Neural crest cell (in vitro differentiated cells): ENCODE measurements at regions not wholly inside any gene's neighbourhood (a gene's known extent, or its start where the extent isn't known, plus 50 kb on each side); places are given as distances from the start of the nearest gene placed in this dataset.

Source experiments
- DNase-seq: peaks from one replicate; pipeline ENCODE4 v3.0.0; 2021; ENCODE audit warnings: low read depth, mixed read lengths, low spot score
- H3K27ac Mint-ChIP-seq: one replicate; pipeline ENCODE4 v1.8.0; 2021; ENCODE audit warnings: mild to moderate bottlenecking, mixed read lengths; ENCODE audit not compliant: unreplicated experiment
- H3K27me3 Mint-ChIP-seq: 2 replicates; pipeline ENCODE4 v1.8.0; 2021; ENCODE audit warnings: low read depth, mild to moderate bottlenecking, mixed read lengths
- H3K36me3 Mint-ChIP-seq: 2 replicates; pipeline ENCODE4 v1.8.0; 2021; ENCODE audit warnings: low read depth, mild to moderate bottlenecking, mixed read lengths
- H3K4me1 Mint-ChIP-seq: 2 replicates; pipeline ENCODE4 v1.8.0; 2021; ENCODE audit warnings: mixed read lengths
- H3K4me3 Mint-ChIP-seq: one replicate; pipeline ENCODE4 v1.8.0; 2021; ENCODE audit warnings: mild to moderate bottlenecking, mixed read lengths
- H3K9me3 Mint-ChIP-seq: 2 replicates; pipeline ENCODE4 v1.8.0; 2021; ENCODE audit warnings: mixed read lengths
- CTCF ChIP-seq: fragments of 200-600 bp; sonication (generic); conservative IDR thresholded peaks from 2 replicates; pipeline ENCODE4 v1.5.0; 2021; ENCODE audit warnings: antibody characterized with exemption, mild to moderate bottlenecking

- Mint-ChIP-seq H3K9me3 (no peaks in the 10 kb centered on the region), H3K4me3 (no peak overlapping the region), H3K4me1 (peaks cover 13% of the 10 kb centered on the region), H3K36me3 (no peaks in the 10 kb centered on the region), H3K27ac (no peak overlapping the region), H3K27me3 (peaks cover 2% of the 10 kb centered on the region)
- DNase-seq, result no peak
- TF ChIP-seq CTCF, result no peak
These were observed 164.1 kb downstream of the IRX2 start for GRCh38 chr5:2587189-2588031.

DNA sequence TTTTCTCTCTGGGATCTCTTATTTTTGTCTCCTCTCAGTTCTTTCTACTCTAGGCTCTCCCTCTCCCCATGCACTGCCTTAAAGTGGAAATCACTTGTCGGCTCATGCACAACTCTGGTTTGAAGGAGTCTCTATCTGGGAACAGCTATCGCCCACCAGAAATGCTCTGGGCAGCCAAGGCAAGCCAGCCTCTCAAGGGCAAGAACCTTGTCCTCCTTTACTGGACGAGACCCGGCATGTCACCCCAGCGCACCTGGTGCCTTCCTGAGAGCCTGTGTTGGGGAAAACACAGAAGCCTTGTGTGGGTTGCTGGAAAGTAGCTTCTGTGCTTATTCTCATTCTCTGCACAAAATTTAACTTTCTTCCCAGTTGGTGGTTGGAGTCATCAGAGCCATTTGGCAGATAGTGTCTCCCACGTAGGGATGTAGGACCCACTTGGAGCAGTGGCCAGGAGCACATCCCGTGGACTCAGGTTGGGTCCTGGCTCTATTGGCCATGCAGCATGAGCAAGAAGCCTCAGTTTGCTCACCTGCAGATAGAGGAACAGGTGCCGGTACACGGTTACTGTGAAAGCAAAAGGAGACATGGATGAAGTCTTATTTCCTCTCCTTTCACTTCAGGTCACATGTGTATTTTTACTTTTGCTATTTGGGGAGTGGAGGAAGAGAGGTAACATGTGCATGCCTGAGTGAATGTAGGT, 165.3 kb downstream of the IRX2 start:
- H3K36me3 Mint-ChIP-seq, result no peaks in the 10 kb centered on the region
- H3K9me3 Mint-ChIP-seq, result no peaks in the 10 kb centered on the region
- H3K4me3 Mint-ChIP-seq, result no peak overlapping the region
- H3K27me3 Mint-ChIP-seq, result peaks cover 2% of the 10 kb centered on the region
- TF ChIP-seq CTCF, result no peak
- peaks cover 13% of the 10 kb centered on the region for H3K4me1 Mint-ChIP-seq
- DNase-seq, result no peak
- no peak overlapping the region for H3K27ac Mint-ChIP-seq

- peaks cover 13% of the 10 kb centered on the region for H3K4me1 Mint-ChIP-seq
- H3K27ac Mint-ChIP-seq, result no peak overlapping the region
- H3K27me3 Mint-ChIP-seq, result peaks cover 2% of the 10 kb centered on the region
- no peaks in the 10 kb centered on the region for H3K36me3 Mint-ChIP-seq
- no peaks in the 10 kb centered on the region for H3K9me3 Mint-ChIP-seq
- no peak for TF ChIP-seq CTCF
- DNase-seq, result no peak
- H3K4me3 Mint-ChIP-seq, result no peak overlapping the region
These were observed 166.8 kb downstream of the IRX2 start for GRCh38 chr5:2584579-2585269.

GRCh38 chr5:2582507-2582906, 169.0 kb downstream of the IRX2 start:
- no peak for TF ChIP-seq CTCF
- H3K36me3 Mint-ChIP-seq, result no peaks in the 10 kb centered on the region
- no peaks in the 10 kb centered on the region for H3K27me3 Mint-ChIP-seq
- no peaks in the 10 kb centered on the region for H3K4me1 Mint-ChIP-seq
- no peak overlapping the region for H3K27ac Mint-ChIP-seq
- DNase-seq, result no peak
- H3K9me3 Mint-ChIP-seq, result no peaks in the 10 kb centered on the region
- H3K4me3 Mint-ChIP-seq, result no peak overlapping the region

GRCh38 chr5:2582106-2582505, 169.4 kb downstream of the IRX2 start:
- peak overlapping the region; percentile 65 for H3K27ac Mint-ChIP-seq
- no peak for TF ChIP-seq CTCF
- H3K27me3 Mint-ChIP-seq, result no peaks in the 10 kb centered on the region
- H3K4me1 Mint-ChIP-seq, result no peaks in the 10 kb centered on the region
- no peak for DNase-seq
- no peaks in the 10 kb centered on the region for H3K36me3 Mint-ChIP-seq
- H3K9me3 Mint-ChIP-seq, result no peaks in the 10 kb centered on the region
- no peak overlapping the region for H3K4me3 Mint-ChIP-seq
